Motor neuron (in vitro differentiated cells): ENCODE measurements at regions not wholly inside any gene's neighbourhood (a gene's known extent, or its start where the extent isn't known, plus 50 kb on each side); places are given as distances from the start of the nearest gene placed in this dataset.
"Not testable (repeated sequence)": the region's sequence is repeated elsewhere in the genome, so short reads cannot be mapped to it uniquely, and the experiment has no call there.

Experiments
- ATAC-seq, 8 experiments: fragments of 200-7000 bp; cut with Tn5 transposase; replicated peaks in 6 of 8; 2 replicates each; pipeline ENCODE4 v1.8.0; 2021; ENCODE audit warnings: mild to moderate bottlenecking in 8 of 8, moderate library complexity in 8 of 8
- H3K27ac ChIP-seq, 2 donors: fragments of 250-450 bp; sonication (Bioruptor Pico); 2 replicates each; pipeline ENCODE4 v1.9.0; 2021; ENCODE audit warnings: antibody characterized with exemption in 2 of 2, mild to moderate bottlenecking in 2 of 2, moderate library complexity in 1 of 2
- H3K4me1 ChIP-seq, 2 donors: fragments of 250-450 bp; sonication (Bioruptor Pico); replicated peaks in 1 of 2; 2 replicates each; pipeline ENCODE4 v1.6.1; 2021; ENCODE audit warnings: antibody characterized with exemption in 2 of 2, mild to moderate bottlenecking in 2 of 2, moderate library complexity in 1 of 2
- H3K4me3 ChIP-seq, 5 donors: fragments of 250-450 bp; sonication (Bioruptor Pico); 2 replicates each; pipeline ENCODE4 v1.9.0; 2021; ENCODE audit warnings: antibody characterized with exemption in 5 of 5, mild to moderate bottlenecking in 5 of 5, moderate library complexity in 4 of 5
- WGBS, 10 experiments: fragments of 450-650 bp; shearing (Covaris generic); methylation state at CpG; one replicate each; pipeline ENCODE4 v1.0.0; 2022; 5-methylcytosine and 5-hydroxymethylcytosine counted together
- in situ Hi-C, 9 experiments: fragments of 400-800 bp; cut with MboI; loops; one replicate each; pipeline ENCODE4 v1.15.0; 2021; ENCODE audit warnings: low sequenced_read_pairs in 9 of 9, low pct_unique_long_range_greater_than_20kb in 2 of 9; ENCODE audit not compliant: unreplicated experiment in 9 of 9

GRCh38 chr4:3972626-3973025 lies 206.4 kb downstream of the ADRA2C start:
- in situ Hi-C loops, H3K4me1 ChIP-seq, H3K27ac ChIP-seq, ATAC-seq, H3K4me3 ChIP-seq: not testable (repeated sequence)
- 0 to 50% (median 29%) methylated on average over 1 of the region's 2 CpGs; no CpG with 5 or more reads in 6 of the 10 experiments for WGBS, 10 experiments

GRCh38 chr4:3973581-3974200 lies 207.5 kb downstream of the ADRA2C start:
- ATAC-seq, H3K27ac ChIP-seq, H3K4me3 ChIP-seq, in situ Hi-C loops, H3K4me1 ChIP-seq: not testable (repeated sequence)
- whole genome bisulfite sequencing, 10 experiments, result 100% methylated on average over 1 of the region's 18 CpGs; no CpG with 5 or more reads in 9 of the 10 experiments

DNA sequence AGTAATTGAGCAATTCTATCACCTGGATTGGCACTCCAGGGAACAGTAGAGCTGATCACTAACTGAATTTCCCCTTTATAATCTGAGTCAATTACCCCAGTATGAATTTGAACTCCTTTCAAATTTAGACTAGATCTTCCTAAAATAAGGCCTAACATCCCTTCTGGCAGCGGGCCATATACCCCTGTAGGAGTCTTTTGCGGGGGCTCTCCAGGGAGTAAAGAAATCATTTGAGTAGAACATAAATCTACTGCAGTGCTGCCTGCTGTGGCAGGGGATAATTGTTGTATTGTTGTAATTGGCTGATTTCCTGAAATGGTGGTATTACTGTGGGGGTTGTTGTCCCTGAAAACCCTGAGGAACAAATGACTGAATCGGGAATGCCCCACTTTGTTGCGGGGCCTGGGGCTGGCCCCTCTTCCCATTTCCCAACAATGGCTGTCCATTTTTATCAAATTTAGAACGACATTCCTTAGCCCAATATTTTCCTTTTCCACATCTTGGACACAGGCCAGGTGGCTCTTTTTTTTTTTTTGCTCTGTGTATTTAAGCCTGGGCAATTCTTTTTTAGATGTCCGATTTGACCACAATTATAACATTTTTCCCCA lies 217.4 kb downstream of the ADRA2C start:
- not testable (repeated sequence) for H3K4me3 ChIP-seq, H3K4me1 ChIP-seq, ATAC-seq, H3K27ac ChIP-seq
- WGBS, 10 experiments, result 20 to 57% methylated on average over 1 of the region's 6 CpGs; no CpG with 5 or more reads in 8 of the 10 experiments
- in situ Hi-C loops, result loop anchor here in 1 of 9 experiments (25.0 kb wide), 1 partner anchor 129 kb away; no protein-coding TSS in a partner anchor

DNA sequence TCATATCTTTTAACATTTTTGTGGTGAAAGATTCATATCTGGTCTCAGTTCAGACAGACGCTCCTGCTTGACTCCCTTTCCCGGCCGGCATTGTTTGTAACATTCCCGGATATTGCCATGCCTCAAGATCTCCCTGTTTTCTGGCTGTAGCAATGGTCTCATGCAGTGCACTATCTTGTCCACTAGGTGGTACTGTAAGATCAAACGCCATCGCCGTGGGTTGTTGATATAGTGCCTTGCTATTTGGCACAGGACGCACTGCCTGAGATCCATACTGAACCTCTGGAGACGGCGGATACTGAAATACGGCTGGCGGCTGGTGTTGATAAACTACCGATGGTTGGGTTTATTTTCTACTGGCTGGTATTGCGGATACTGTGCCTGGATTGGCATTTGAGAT lies 218.6 kb downstream of the ADRA2C start:
- 0% methylated on average over 1 of the region's 14 CpGs; no CpG with 5 or more reads in 9 of the 10 experiments for WGBS, 10 experiments
- in situ Hi-C loops, result loop anchor here in 1 of 9 experiments (25.0 kb wide), 1 partner anchor 128 kb away; no protein-coding TSS in a partner anchor
- not testable (repeated sequence) for H3K27ac ChIP-seq, ATAC-seq, H3K4me1 ChIP-seq, H3K4me3 ChIP-seq

- not testable (repeated sequence) for H3K27ac ChIP-seq, H3K4me1 ChIP-seq, H3K4me3 ChIP-seq, ATAC-seq
- WGBS, 10 experiments, result 63% methylated on average over 2 of the region's 5 CpGs; no CpG with 5 or more reads in 9 of the 10 experiments
- in situ Hi-C loops, result loop anchor here in 1 of 9 experiments (25.0 kb wide), 1 partner anchor 126 kb away; no protein-coding TSS in a partner anchor
Observed at GRCh38 chr4:3986412-3986811, 220.2 kb downstream of the ADRA2C start.

- not testable (repeated sequence) for H3K4me3 ChIP-seq, ATAC-seq, H3K4me1 ChIP-seq, H3K27ac ChIP-seq
- in situ Hi-C loops, result loop anchor here in 1 of 9 experiments (25.0 kb wide), 1 partner anchor 115 kb away; no protein-coding TSS in a partner anchor
- WGBS, 10 experiments, result 43 to 100% (median 80%) methylated on average over 1 of the region's 1 CpG; no CpG with 5 or more reads in 7 of the 10 experiments
Observed at GRCh38 chr4:3997386-3997785, 229.3 kb downstream of the OTOP1 start.

GRCh38 chr4:4004036-4004435 lies 222.7 kb downstream of the OTOP1 start:
- H3K4me3 ChIP-seq, H3K4me1 ChIP-seq, in situ Hi-C loops, ATAC-seq, H3K27ac ChIP-seq: not testable (repeated sequence)
- WGBS, 10 experiments, result 0 to 86% (median 38%) methylated on average over 1 to 5 of the region's 5 CpGs; no CpG with 5 or more reads in 2 of the 10 experiments

GRCh38 chr4:4004702-4005101 lies 222.0 kb downstream of the OTOP1 start:
- H3K27ac ChIP-seq, H3K4me1 ChIP-seq, ATAC-seq, in situ Hi-C loops, H3K4me3 ChIP-seq: not testable (repeated sequence)
- WGBS, 10 experiments, result 0 to 100% (median 90%) methylated on average over 1 to 7 of the region's 10 CpGs; no CpG with 5 or more reads in 3 of the 10 experiments

- not testable (repeated sequence) for ATAC-seq
Observed at GRCh38 chr4:4006356-4006755, 220.4 kb downstream of the OTOP1 start.

GRCh38 chr4:4019071-4019470 lies 207.7 kb downstream of the OTOP1 start:
- in situ Hi-C loops, H3K4me3 ChIP-seq, ATAC-seq, H3K27ac ChIP-seq, H3K4me1 ChIP-seq: not testable (repeated sequence)
- 0 to 60% (median 8%) methylated on average over 1 to 2 of the region's 7 CpGs; no CpG with 5 or more reads in 6 of the 10 experiments for WGBS, 10 experiments

More at GRCh38 chr4:4006356-4006755, 220.4 kb downstream of the OTOP1 start:
- in situ Hi-C loops, H3K4me1 ChIP-seq, H3K4me3 ChIP-seq, H3K27ac ChIP-seq: not testable (repeated sequence)
- 80% methylated on average over 1 of the region's 11 CpGs; no CpG with 5 or more reads in 9 of the 10 experiments for WGBS, 10 experiments

DNA sequence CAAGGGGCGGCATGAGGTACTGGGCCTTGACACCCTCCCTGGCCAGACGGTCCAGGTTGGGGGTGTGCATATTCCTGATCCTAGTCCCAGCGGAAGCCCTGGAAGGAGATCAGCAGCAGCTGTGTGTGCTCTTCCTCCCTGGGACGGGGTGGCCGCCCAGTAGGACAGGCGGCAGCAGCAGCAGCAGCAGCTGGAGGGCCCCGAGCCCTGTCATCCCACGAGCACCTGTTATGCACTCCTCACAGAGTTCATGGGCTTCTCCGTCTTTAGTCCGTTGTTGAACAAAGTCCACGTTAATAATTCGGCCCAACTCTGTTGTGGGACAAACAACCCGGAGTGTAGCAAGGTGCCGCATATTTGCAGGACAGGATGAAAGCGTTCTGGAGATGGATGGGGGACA lies 205.6 kb downstream of the OTOP1 start:
- H3K4me1 ChIP-seq, H3K27ac ChIP-seq, H3K4me3 ChIP-seq, ATAC-seq, in situ Hi-C loops: not testable (repeated sequence)
- WGBS, 10 experiments, result no CpG with 5 or more reads among the region's 15 CpGs

- 0 to 100% (median 63%) methylated on average over 1 to 4 of the region's 4 CpGs; no CpG with 5 or more reads in 2 of the 10 experiments for WGBS, 10 experiments
- ATAC-seq, in situ Hi-C loops, H3K27ac ChIP-seq, H3K4me1 ChIP-seq, H3K4me3 ChIP-seq: not testable (repeated sequence)
Observed at GRCh38 chr4:4026708-4027107, 200.0 kb downstream of the OTOP1 start.

- in situ Hi-C loops, result not testable (repeated sequence)
Observed at GRCh38 chr4:4028752-4029151, 198.0 kb downstream of the OTOP1 start.

More at GRCh38 chr4:4028752-4029151, 198.0 kb downstream of the OTOP1 start:
- not testable (repeated sequence) for H3K4me1 ChIP-seq, H3K4me3 ChIP-seq, ATAC-seq, H3K27ac ChIP-seq
- WGBS, 10 experiments, result 10 to 100% (median 83%) methylated on average over 1 to 2 of the region's 3 CpGs; no CpG with 5 or more reads in 7 of the 10 experiments
